H9 (cell line): ENCODE measurements at regions not wholly inside any gene's neighbourhood (a gene's known extent, or its start where the extent isn't known, plus 50 kb on each side); places are given as distances from the start of the nearest gene placed in this dataset.

Experiments
- DNase-seq: peaks from one replicate; pipeline ENCODE4 v3.0.0-alpha.2; 2017
- H2AFZ ChIP-seq: one replicate; pipeline ENCODE4 v1.6.1; 2013; ENCODE audit warnings: mild to moderate bottlenecking, low read length, control low read depth, moderate library complexity
- H2AK5ac ChIP-seq: 2 replicates; pipeline ENCODE4 v1.6.1; 2013; ENCODE audit warnings: low read length, control low read depth, mixed read lengths; ENCODE audit not compliant: insufficient read length
- H2BK120ac ChIP-seq: one replicate; pipeline ENCODE4 v1.6.1; 2013; ENCODE audit warnings: low read depth, mild to moderate bottlenecking, low read length, control low read depth, inconsistent platforms; ENCODE audit not compliant: poor library complexity, severe bottlenecking
- H2BK12ac ChIP-seq: 2 replicates; pipeline ENCODE4 v1.6.1; 2013; ENCODE audit warnings: low read length, control low read depth, mixed read lengths, low read depth; ENCODE audit not compliant: insufficient read length
- H2BK15ac ChIP-seq: 2 replicates; pipeline ENCODE4 v1.6.1; 2013; ENCODE audit warnings: low read depth, low read length, control low read depth
- H2BK20ac ChIP-seq: one replicate; pipeline ENCODE4 v1.6.1; 2013; ENCODE audit warnings: low read depth, mild to moderate bottlenecking, low read length, control low read depth, inconsistent platforms; ENCODE audit not compliant: poor library complexity, severe bottlenecking
- H2BK5ac ChIP-seq: 2 replicates; pipeline ENCODE4 v1.6.1; 2013; ENCODE audit warnings: low read length, control low read depth, mixed read lengths; ENCODE audit not compliant: insufficient read length
- H3K14ac ChIP-seq: 2 replicates; pipeline ENCODE4 v1.6.1; 2013; ENCODE audit warnings: low read length, control low read depth; ENCODE audit not compliant: insufficient read depth
- H3K18ac ChIP-seq: 2 replicates; pipeline ENCODE4 v1.6.1; 2013; ENCODE audit warnings: low read depth, mild to moderate bottlenecking, mixed read lengths, low read length, control low read depth; ENCODE audit not compliant: insufficient read length
- H3K23ac ChIP-seq: 2 replicates; pipeline ENCODE4 v1.6.1; 2013; ENCODE audit warnings: low read length, control low read depth, mixed read lengths, low read depth; ENCODE audit not compliant: insufficient read length
- H3K23me2 ChIP-seq: 2 replicates; pipeline ENCODE4 v1.6.1; 2013; ENCODE audit warnings: low read depth, mild to moderate bottlenecking, mixed read lengths, low read length, control low read depth; ENCODE audit not compliant: insufficient read length, poor library complexity, severe bottlenecking
- H3K27ac ChIP-seq: 2 replicates; pipeline ENCODE4 v1.5.1; 2013; ENCODE audit warnings: low read length, control low read depth, mixed read lengths, low read depth; ENCODE audit not compliant: insufficient read length
- H3K27me3 ChIP-seq: 2 replicates; pipeline ENCODE4 v1.6.1; 2013; ENCODE audit warnings: low read length, control low read depth, inconsistent platforms; ENCODE audit not compliant: insufficient read depth
- H3K4ac ChIP-seq: 2 replicates; pipeline ENCODE4 v1.6.1; 2013; ENCODE audit warnings: low read depth, mild to moderate bottlenecking, control low read depth, inconsistent platforms, low read length, moderate library complexity
- H3K4me1 ChIP-seq: 2 replicates; pipeline ENCODE4 v1.6.1; 2013; ENCODE audit warnings: low read length, control low read depth, inconsistent platforms; ENCODE audit not compliant: insufficient read depth
- H3K4me2 ChIP-seq: 2 replicates; pipeline ENCODE4 v1.6.1; 2013; ENCODE audit warnings: low read length, control low read depth, mixed read lengths; ENCODE audit not compliant: insufficient read length, insufficient read depth
- H3K56ac ChIP-seq: 2 replicates; pipeline ENCODE4 v1.6.1; 2013; ENCODE audit warnings: low read depth, mild to moderate bottlenecking, mixed read lengths, low read length, control low read depth; ENCODE audit not compliant: insufficient read length
- H3K79me1 ChIP-seq: 2 replicates; pipeline ENCODE4 v1.6.1; 2013; ENCODE audit warnings: low read depth, mild to moderate bottlenecking, moderate library complexity, low read length, control low read depth, inconsistent platforms; ENCODE audit not compliant: insufficient read depth, poor library complexity, severe bottlenecking
- H3K79me2 ChIP-seq: 2 replicates; pipeline ENCODE4 v1.6.1; 2013; ENCODE audit warnings: low read length, control low read depth, inconsistent platforms; ENCODE audit not compliant: insufficient read depth
- H3K9ac ChIP-seq: 2 replicates; pipeline ENCODE4 v1.6.1; 2013; ENCODE audit warnings: low read length, control low read depth, mixed read lengths; ENCODE audit not compliant: insufficient read length; ENCODE audit errors: extremely low read depth
- H3K9me3 ChIP-seq: one replicate; pipeline ENCODE4 v1.6.1; 2013; ENCODE audit warnings: low read depth, low read length, inconsistent platforms; ENCODE audit not compliant: control insufficient read depth
- H3T11ph ChIP-seq: one replicate; pipeline ENCODE4 v1.6.1; 2013; ENCODE audit warnings: mild to moderate bottlenecking, low read length, control low read depth, inconsistent platforms
- H4K20me1 ChIP-seq: one replicate; pipeline ENCODE4 v1.6.1; 2013; ENCODE audit not compliant: control insufficient read depth, insufficient read length, insufficient read depth
- H4K5ac ChIP-seq: 2 replicates; pipeline ENCODE4 v1.6.1; 2013; ENCODE audit warnings: low read depth, mild to moderate bottlenecking, mixed read lengths, low read length, control low read depth; ENCODE audit not compliant: insufficient read length
- H4K8ac ChIP-seq: replicated peaks from 2 replicates; pipeline ENCODE4 v1.6.1; 2013; ENCODE audit warnings: low read length, control low read depth, mixed read lengths, low read depth; ENCODE audit not compliant: insufficient read length
- H4K91ac ChIP-seq: 2 replicates; pipeline ENCODE4 v1.6.1; 2013; ENCODE audit warnings: low read depth, mild to moderate bottlenecking, moderate library complexity, mixed read lengths, low read length, control low read depth; ENCODE audit not compliant: insufficient read length
- H3K27ac Mint-ChIP-seq, 3 experiments: 2 replicates in 2 of 3; 3 replicates in 1 of 3; pipeline ENCODE4 v1.8.0; 2020 to 2021; ENCODE audit warnings: mixed read lengths in 3 of 3, mild to moderate bottlenecking in 1 of 3, moderate library complexity in 1 of 3
- H3K27me3 Mint-ChIP-seq: 2 replicates; pipeline ENCODE4 v1.8.0; 2021; ENCODE audit warnings: low read depth, mild to moderate bottlenecking, moderate library complexity, mixed read lengths
- H3K36me3 Mint-ChIP-seq, 3 experiments: 2 replicates in 2 of 3; 3 replicates in 1 of 3; pipeline ENCODE4 v1.8.0; 2020 to 2021; ENCODE audit warnings: low read depth in 3 of 3, mixed read lengths in 3 of 3; ENCODE audit not compliant: insufficient read depth in 1 of 3
- H3K4me1 Mint-ChIP-seq, 2 experiments: 2 replicates each; pipeline ENCODE4 v1.8.0; 2020; ENCODE audit warnings: mixed read lengths in 2 of 2
- H3K4me3 Mint-ChIP-seq, 2 experiments: 2 replicates in 1 of 2; 3 replicates in 1 of 2; pipeline ENCODE4 v1.8.0; 2020 to 2021; ENCODE audit warnings: mild to moderate bottlenecking in 2 of 2, mixed read lengths in 2 of 2, moderate library complexity in 1 of 2
- H3K9me3 Mint-ChIP-seq, 2 experiments: 2 replicates in 1 of 2; 3 replicates in 1 of 2; pipeline ENCODE4 v1.8.0; 2020; ENCODE audit warnings: mild to moderate bottlenecking in 2 of 2, mixed read lengths in 2 of 2, moderate library complexity in 1 of 2
- WGBS: extraction: QIAGEN DNeasy Blood & Tissue Kit; methylation state at CpG from one replicate; pipeline ENCODE4 v1.1.7; 2013; ENCODE audit warnings: missing lambda C conversion rate, low lambda C conversion rate, mixed read lengths; ENCODE audit not compliant: insufficient read length; ENCODE audit errors: extremely low coverage; 5-methylcytosine and 5-hydroxymethylcytosine counted together
- TF ChIP-seq, protein P1 (sequence below): fragments of 200-600 bp; sonication (generic); conservative IDR thresholded peaks from 3 replicates; pipeline ENCODE4 v1.8.0; 2021; ENCODE audit warnings: antibody characterized with exemption, mild to moderate bottlenecking

DNA sequence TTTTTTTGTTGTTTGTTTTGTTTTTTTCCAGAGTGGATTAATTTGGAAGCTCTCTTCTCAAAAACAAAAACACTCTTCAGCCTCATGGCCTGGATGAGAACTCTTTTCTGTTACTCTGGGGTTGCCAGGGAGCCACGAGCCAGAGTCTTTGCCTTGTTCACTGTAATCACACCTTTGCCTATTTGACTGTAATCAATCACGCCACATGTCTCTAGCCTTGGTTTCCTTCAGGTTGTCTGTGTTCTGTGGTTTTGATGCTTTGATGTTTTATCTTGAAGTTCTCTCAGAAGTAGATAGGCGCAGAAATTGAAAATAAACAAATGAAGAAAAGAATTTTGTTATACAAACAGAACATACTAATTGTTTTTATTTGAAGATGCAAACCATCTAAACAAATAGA lies 62.3 kb upstream of the IGF1R start:
- no peak overlapping the region for H2BK15ac ChIP-seq
- TF ChIP-seq, protein P1, sequence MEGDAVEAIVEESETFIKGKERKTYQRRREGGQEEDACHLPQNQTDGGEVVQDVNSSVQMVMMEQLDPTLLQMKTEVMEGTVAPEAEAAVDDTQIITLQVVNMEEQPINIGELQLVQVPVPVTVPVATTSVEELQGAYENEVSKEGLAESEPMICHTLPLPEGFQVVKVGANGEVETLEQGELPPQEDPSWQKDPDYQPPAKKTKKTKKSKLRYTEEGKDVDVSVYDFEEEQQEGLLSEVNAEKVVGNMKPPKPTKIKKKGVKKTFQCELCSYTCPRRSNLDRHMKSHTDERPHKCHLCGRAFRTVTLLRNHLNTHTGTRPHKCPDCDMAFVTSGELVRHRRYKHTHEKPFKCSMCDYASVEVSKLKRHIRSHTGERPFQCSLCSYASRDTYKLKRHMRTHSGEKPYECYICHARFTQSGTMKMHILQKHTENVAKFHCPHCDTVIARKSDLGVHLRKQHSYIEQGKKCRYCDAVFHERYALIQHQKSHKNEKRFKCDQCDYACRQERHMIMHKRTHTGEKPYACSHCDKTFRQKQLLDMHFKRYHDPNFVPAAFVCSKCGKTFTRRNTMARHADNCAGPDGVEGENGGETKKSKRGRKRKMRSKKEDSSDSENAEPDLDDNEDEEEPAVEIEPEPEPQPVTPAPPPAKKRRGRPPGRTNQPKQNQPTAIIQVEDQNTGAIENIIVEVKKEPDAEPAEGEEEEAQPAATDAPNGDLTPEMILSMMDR, result no peak
- Mint-ChIP-seq H3K4me3 (no peak overlapping the region), H3K27me3 (no peaks in the 10 kb centered on the region; the same call in 1 of the 2 replicates), H3K36me3 (no peaks in the 10 kb centered on the region), H3K9me3 (no peaks in the 10 kb centered on the region), H3K4me1 (peaks cover 5 to 14% of the 10 kb centered on the region in 2 experiments), H3K27ac (no peak overlapping the region; a peak in 1 of 7 replicates)
- no peak overlapping the region for H3K18ac ChIP-seq
- H2BK120ac ChIP-seq, result no peak overlapping the region
- H2BK12ac ChIP-seq, result no peak overlapping the region
- no peaks in the 10 kb centered on the region for H3K79me1 ChIP-seq
- no CpG with 5 or more reads among the region's 3 CpGs for WGBS
- no peak overlapping the region for H4K8ac ChIP-seq
- H2BK20ac ChIP-seq, result no peak overlapping the region
- no peak overlapping the region for H3K23ac ChIP-seq
- no peaks in the 10 kb centered on the region for H4K20me1 ChIP-seq
- H3K4me1 ChIP-seq, result peaks cover 3% of the 10 kb centered on the region; the same call in 1 of the 2 replicates
- no peak overlapping the region for H2AK5ac ChIP-seq
- no peak overlapping the region for H4K5ac ChIP-seq
- H3K9ac ChIP-seq, result no peak overlapping the region
- DNase-seq, result no peak
- H3K4me2 ChIP-seq, result no peak overlapping the region
- H3K27me3 ChIP-seq, result no peaks in the 10 kb centered on the region
- H2AFZ ChIP-seq, result no peak overlapping the region
- H3K56ac ChIP-seq, result no peak overlapping the region
- no peaks in the 10 kb centered on the region for H3K9me3 ChIP-seq
- H3K27ac ChIP-seq, result no peak overlapping the region
- no peaks in the 10 kb centered on the region for H3K23me2 ChIP-seq
- no peak overlapping the region for H3K4ac ChIP-seq
- H2BK5ac ChIP-seq, result no peak overlapping the region
- H4K91ac ChIP-seq, result no peak overlapping the region
- no peak overlapping the region for H3K14ac ChIP-seq
- no peaks in the 10 kb centered on the region for H3K79me2 ChIP-seq
- no peak overlapping the region for H3T11ph ChIP-seq
